HG02798 (cell line): ENCODE measurements at regions not wholly inside any gene's neighbourhood (a gene's known extent, or its start where the extent isn't known, plus 50 kb on each side); places are given as distances from the start of the nearest gene placed in this dataset.

Experiments used
- ATAC-seq: cut with Tn5 transposase; IDR thresholded peaks from one replicate; pipeline ENCODE4 v1.9.1; 2021; ENCODE audit warnings: mild to moderate bottlenecking; ENCODE audit not compliant: unreplicated experiment, poor library complexity

- no peak for ATAC-seq
Observed at GRCh38 chr3:3689601-3690375, 109.4 kb upstream of the LRRN1 start.

- ATAC-seq = no peak
Observed at GRCh38 chr3:3686907-3687648, 112.2 kb upstream of the LRRN1 start.

GRCh38 chr3:3685721-3686120 lies 113.5 kb upstream of the LRRN1 start:
- ATAC-seq = no peak

GRCh38 chr3:3683261-3683660 lies 116.0 kb upstream of the LRRN1 start:
- no peak for ATAC-seq

- no peak for ATAC-seq
Observed at GRCh38 chr3:3675801-3676200, 123.4 kb upstream of the LRRN1 start.

- no peak for ATAC-seq
Observed at GRCh38 chr3:3675186-3675585, 124.0 kb upstream of the LRRN1 start.

GRCh38 chr3:3666664-3667063 lies 132.6 kb upstream of the LRRN1 start:
- ATAC-seq = peak; percentile 98

GRCh38 chr3:3665961-3666640 lies 133.1 kb upstream of the LRRN1 start:
- peak; percentile 50 for ATAC-seq

GRCh38 chr3:3665546-3665945 lies 133.7 kb upstream of the LRRN1 start:
- no peak for ATAC-seq

GRCh38 chr3:3664935-3665334 lies 134.3 kb upstream of the LRRN1 start:
- no peak for ATAC-seq

- ATAC-seq = no peak
Observed at GRCh38 chr3:3662610-3663009, 136.6 kb upstream of the LRRN1 start.

GRCh38 chr3:3654916-3655315 lies 144.3 kb upstream of the LRRN1 start:
- ATAC-seq = no peak

- ATAC-seq = no peak
Observed at GRCh38 chr3:3648988-3649679, 150.1 kb upstream of the LRRN1 start.

GRCh38 chr3:3646934-3647333 lies 152.3 kb upstream of the LRRN1 start:
- ATAC-seq = no peak

GRCh38 chr3:3646103-3646844 lies 153.0 kb upstream of the LRRN1 start:
- peak; percentile 90 for ATAC-seq

- ATAC-seq = no peak
Observed at GRCh38 chr3:3641877-3642455, 157.3 kb upstream of the LRRN1 start.

GRCh38 chr3:3639078-3639477 lies 160.2 kb upstream of the LRRN1 start:
- no peak for ATAC-seq

GRCh38 chr3:3636815-3637214 lies 162.4 kb upstream of the LRRN1 start:
- ATAC-seq = no peak

GRCh38 chr3:3635109-3635508 lies 164.1 kb upstream of the LRRN1 start:
- ATAC-seq = no peak

GRCh38 chr3:3634326-3634725 lies 164.9 kb upstream of the LRRN1 start:
- no peak for ATAC-seq
